HL-60 (cell line): ENCODE measurements at regions not wholly inside any gene's neighbourhood (a gene's known extent, or its start where the extent isn't known, plus 50 kb on each side); places are given as distances from the start of the nearest gene placed in this dataset.

Experiments
- DNase-seq, 2 experiments: peaks; one replicate each; pipeline ENCODE4 v3.0.0-alpha.2; 2010 to 2020; ENCODE audit warnings: low read depth in 1 of 2, low spot score in 1 of 2
- H3K27ac ChIP-seq: fragments of 250-450 bp; sonication (Bioruptor Pico); replicated peaks from 2 replicates; pipeline ENCODE4 v1.5.1; 2020; ENCODE audit warnings: mild to moderate bottlenecking, moderate library complexity
- H3K27me3 ChIP-seq: fragments of 250-450 bp; sonication (Bioruptor Pico); 2 replicates; pipeline ENCODE4 v1.5.1; 2021; ENCODE audit warnings: mild to moderate bottlenecking, moderate library complexity; ENCODE audit not compliant: insufficient read depth, poor library complexity, severe bottlenecking
- H3K4me3 ChIP-seq: replicated peaks from 2 replicates; pipeline ENCODE4 v1.5.1; 2011; ENCODE audit warnings: mild to moderate bottlenecking, control low read depth, low read length; ENCODE audit not compliant: insufficient read depth
- CTCF ChIP-seq: IDR thresholded peaks from one replicate; pipeline ENCODE4 v1.5.1; 2011; ENCODE audit warnings: low read length, control low read depth, inconsistent platforms; ENCODE audit not compliant: insufficient read depth
- GABPA ChIP-seq: IDR thresholded peaks from 2 replicates; pipeline ENCODE4 v1.6.1; 2012; ENCODE audit warnings: low read depth
- POLR2AphosphoS5 ChIP-seq: IDR thresholded peaks from 2 replicates; pipeline ENCODE4 v1.6.1; 2012; ENCODE audit warnings: low read depth
- REST ChIP-seq: IDR thresholded peaks from 2 replicates; pipeline ENCODE4 v1.6.1; 2012; ENCODE audit warnings: low read depth; ENCODE audit not compliant: insufficient replicate concordance
- SPI1 ChIP-seq: IDR thresholded peaks from 2 replicates; pipeline ENCODE4 v1.6.1; 2012; ENCODE audit warnings: low read depth, mild to moderate bottlenecking, borderline replicate concordance

- Histone ChIP-seq H3K4me3 (no peak overlapping the region), H3K27me3 (no peaks in the 10 kb centered on the region), H3K27ac (no peak overlapping the region)
- no peak for TF ChIP-seq GABPA
- no peak for TF ChIP-seq CTCF
- no peak for TF ChIP-seq SPI1
- no peak for TF ChIP-seq POLR2AphosphoS5
- TF ChIP-seq REST, result no peak
- DNase-seq, result no peak
Observed at GRCh38 chr1:229204921-229205777, 65.8 kb upstream of the RAB4A start.

GRCh38 chr1:229205854-229206253 is 65.1 kb upstream of the RAB4A start:
- DNase-seq, result no peak
- Histone ChIP-seq H3K27ac (no peak overlapping the region), H3K27me3 (no peaks in the 10 kb centered on the region), H3K4me3 (no peak overlapping the region)
- no peak for TF ChIP-seq GABPA
- TF ChIP-seq SPI1, result no peak
- TF ChIP-seq REST, result no peak
- TF ChIP-seq CTCF, result no peak
- TF ChIP-seq POLR2AphosphoS5, result no peak

GRCh38 chr1:229207916-229208315 is 63.0 kb upstream of the RAB4A start:
- DNase-seq, result no peak
- Histone ChIP-seq H3K27ac (no peak overlapping the region), H3K4me3 (no peak overlapping the region), H3K27me3 (no peaks in the 10 kb centered on the region)
- no peak for TF ChIP-seq REST
